CD4-positive, alpha-beta T cell (primary cell): ENCODE measurements at regions not wholly inside any gene's neighbourhood (a gene's known extent, or its start where the extent isn't known, plus 50 kb on each side); places are given as distances from the start of the nearest gene placed in this dataset.

Experiments
- ATAC-seq: fragments of 200-7000 bp; cut with Tn5 transposase; one replicate; pipeline ENCODE4 v1.10.0; 2022; ENCODE audit warnings: mild to moderate bottlenecking; ENCODE audit not compliant: poor library complexity
- CTCF ChIA-PET: fragments of 350-600 bp; sonication (Branson Sonifier 250); formaldehyde crosslinking; loops from one replicate; lab custom pipeline; 2021; ENCODE audit warnings: antibody characterized with exemption, inconsistent platforms; lab: Charles Lee
- POLR2A ChIA-PET: fragments of 350-600 bp; sonication (Branson Sonifier 250); formaldehyde crosslinking; loops from one replicate; lab custom pipeline; 2021; ENCODE audit warnings: antibody characterized with exemption, inconsistent platforms; lab: Charles Lee
- DNase-seq, 14 experiments: peaks; one replicate each; pipeline ENCODE4 v3.0.0-alpha.2; 2013 to 2020; ENCODE audit warnings: mixed read lengths in 2 of 14
- H3K27ac ChIP-seq, 2 donors: one replicate each; pipeline versions ENCODE4 v1.5.1 to v1.7.0; 2013; ENCODE audit warnings: low read length in 2 of 2, low read depth in 1 of 2, mild to moderate bottlenecking in 1 of 2
- H3K27me3 ChIP-seq, 2 experiments: 1 replicate in 1 of 2; 2 replicates in 1 of 2; pipeline versions ENCODE4 v1.6.1 to v1.7.0; 2013; ENCODE audit warnings: low read length in 2 of 2, control low read depth in 1 of 2, mild to moderate bottlenecking in 1 of 2, moderate library complexity in 1 of 2; ENCODE audit not compliant: insufficient read depth in 2 of 2, control insufficient read depth in 1 of 2
- H3K36me3 ChIP-seq: one replicate; pipeline ENCODE4 v1.6.1; 2013; ENCODE audit warnings: low read length, control low read depth; ENCODE audit not compliant: insufficient read depth
- H3K4me1 ChIP-seq: one replicate; pipeline ENCODE4 v1.6.1; 2013; ENCODE audit warnings: low read length, control low read depth; ENCODE audit not compliant: insufficient read depth
- H3K4me3 ChIP-seq: one replicate; pipeline ENCODE4 v1.5.1; 2013; ENCODE audit warnings: mild to moderate bottlenecking, low read length, moderate library complexity
- H3K9me3 ChIP-seq, 2 experiments: 1 replicate in 1 of 2; 2 replicates in 1 of 2; pipeline versions ENCODE4 v1.6.1 to v1.7.0; 2013; ENCODE audit warnings: low read length in 2 of 2, mild to moderate bottlenecking in 2 of 2, control low read depth in 1 of 2, moderate library complexity in 1 of 2; ENCODE audit not compliant: control insufficient read depth in 1 of 2, insufficient read depth in 1 of 2
- H3K27ac Mint-ChIP-seq: one replicate; pipeline ENCODE4 v1.8.0; 2020; ENCODE audit warnings: mixed read lengths
- H3K27me3 Mint-ChIP-seq: one replicate; pipeline ENCODE4 v1.8.0; 2021; ENCODE audit warnings: mixed read lengths
- H3K36me3 Mint-ChIP-seq: one replicate; pipeline ENCODE4 v1.8.0; 2021; ENCODE audit warnings: low read depth, mixed read lengths
- H3K4me1 Mint-ChIP-seq: one replicate; pipeline ENCODE4 v1.8.0; 2021; ENCODE audit warnings: low read depth, mixed read lengths
- H3K4me3 Mint-ChIP-seq: one replicate; pipeline ENCODE4 v1.8.0; 2020; ENCODE audit warnings: mild to moderate bottlenecking, mixed read lengths
- H3K9me3 Mint-ChIP-seq: one replicate; pipeline ENCODE4 v1.8.0; 2020; ENCODE audit warnings: mixed read lengths
- intact Hi-C, 2 experiments: fragments of 100-400 bp; cut with DNase I in 1 of 2; cut with micrococcal nuclease in 1 of 2; formaldehyde crosslinking; loops; one replicate each; pipeline versions ENCODE4 v1.15.1 to v1.9.0; 2023 to 2025; cut with DNase I, micrococcal nuclease
- TF ChIP-seq, protein P1 (sequence below): fragments of 200-600 bp; IDR thresholded peaks from one replicate; pipeline ENCODE4 v1.8.0; 2022; ENCODE audit warnings: antibody characterized with exemption, mild to moderate bottlenecking

DNA sequence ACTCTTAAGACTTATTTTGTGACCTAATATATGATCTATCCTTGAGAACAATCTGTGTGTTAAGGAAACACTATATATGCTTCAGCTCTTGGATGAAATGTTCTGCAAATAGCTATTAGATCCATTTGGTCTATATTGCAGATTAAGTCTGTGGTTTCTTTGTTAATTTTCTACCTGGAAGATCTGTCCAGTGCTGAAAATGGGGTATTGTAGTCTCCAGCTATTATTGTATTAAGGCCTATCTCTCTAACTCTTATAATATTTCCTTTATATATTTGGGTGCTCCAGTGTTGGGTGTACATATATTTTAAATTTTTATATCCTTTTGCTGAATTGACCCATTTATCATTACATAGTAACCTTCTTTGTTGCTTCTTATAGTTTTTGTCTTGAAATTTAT lies 992.7 kb upstream of the CDH2 start:
- Mint-ChIP-seq H3K36me3 (no peaks in the 10 kb centered on the region), H3K4me3 (no peak overlapping the region), H3K27me3 (no peaks in the 10 kb centered on the region), H3K9me3 (peaks cover 22% of the 10 kb centered on the region), H3K4me1 (no peaks in the 10 kb centered on the region), H3K27ac (no peak overlapping the region)
- no peak overlapping the region for H3K4me3 ChIP-seq
- H3K9me3 ChIP-seq, result no peaks in the 10 kb centered on the region
- H3K36me3 ChIP-seq, result no peaks in the 10 kb centered on the region
- ATAC-seq (no peak), DNase-seq (no peak)
- intact Hi-C loops, result no loop called here
- no peaks in the 10 kb centered on the region for H3K27me3 ChIP-seq
- ChIA-PET CTCF (no interaction called here), POLR2A (no interaction called here)
- H3K27ac ChIP-seq, result no peak overlapping the region
- no peaks in the 10 kb centered on the region for H3K4me1 ChIP-seq
- TF ChIP-seq, protein P1, sequence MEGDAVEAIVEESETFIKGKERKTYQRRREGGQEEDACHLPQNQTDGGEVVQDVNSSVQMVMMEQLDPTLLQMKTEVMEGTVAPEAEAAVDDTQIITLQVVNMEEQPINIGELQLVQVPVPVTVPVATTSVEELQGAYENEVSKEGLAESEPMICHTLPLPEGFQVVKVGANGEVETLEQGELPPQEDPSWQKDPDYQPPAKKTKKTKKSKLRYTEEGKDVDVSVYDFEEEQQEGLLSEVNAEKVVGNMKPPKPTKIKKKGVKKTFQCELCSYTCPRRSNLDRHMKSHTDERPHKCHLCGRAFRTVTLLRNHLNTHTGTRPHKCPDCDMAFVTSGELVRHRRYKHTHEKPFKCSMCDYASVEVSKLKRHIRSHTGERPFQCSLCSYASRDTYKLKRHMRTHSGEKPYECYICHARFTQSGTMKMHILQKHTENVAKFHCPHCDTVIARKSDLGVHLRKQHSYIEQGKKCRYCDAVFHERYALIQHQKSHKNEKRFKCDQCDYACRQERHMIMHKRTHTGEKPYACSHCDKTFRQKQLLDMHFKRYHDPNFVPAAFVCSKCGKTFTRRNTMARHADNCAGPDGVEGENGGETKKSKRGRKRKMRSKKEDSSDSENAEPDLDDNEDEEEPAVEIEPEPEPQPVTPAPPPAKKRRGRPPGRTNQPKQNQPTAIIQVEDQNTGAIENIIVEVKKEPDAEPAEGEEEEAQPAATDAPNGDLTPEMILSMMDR, result no peak

DNA sequence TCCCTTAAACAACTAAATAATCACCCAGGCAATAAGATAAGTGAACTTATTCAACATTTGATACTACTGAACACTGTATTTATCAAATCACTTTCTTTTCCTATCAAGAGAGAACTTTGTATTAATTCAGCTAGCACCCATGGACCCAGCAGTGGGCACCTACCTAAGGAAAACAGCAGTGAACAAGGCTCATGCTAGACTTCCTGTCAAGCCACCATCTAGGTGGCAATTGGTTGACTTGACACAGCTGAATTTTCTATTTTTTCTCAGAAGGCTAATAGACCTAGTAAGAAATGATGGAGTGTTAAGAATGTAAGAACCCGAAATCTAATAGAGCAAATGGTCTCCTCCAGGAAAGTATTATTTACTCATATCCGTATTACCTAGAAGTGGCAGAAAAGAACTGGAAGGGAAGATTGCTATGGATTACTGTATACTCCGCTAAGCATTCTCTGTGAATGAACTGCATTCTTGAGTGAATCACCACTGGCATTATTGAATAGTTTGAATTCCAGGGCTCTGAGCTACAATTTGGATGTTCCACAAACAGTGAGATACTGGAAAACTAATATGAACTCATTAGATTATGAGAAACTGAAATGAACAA lies 988.2 kb upstream of the CDH2 start:
- H3K27ac ChIP-seq, result no peak overlapping the region
- no peak for ATAC-seq
- no peaks in the 10 kb centered on the region for H3K27me3 Mint-ChIP-seq
- H3K4me1 Mint-ChIP-seq, result no peaks in the 10 kb centered on the region
- ChIA-PET CTCF (no interaction called here), POLR2A (no interaction called here)
- no peaks in the 10 kb centered on the region for H3K36me3 Mint-ChIP-seq
- H3K36me3 ChIP-seq, result no peaks in the 10 kb centered on the region
- TF ChIP-seq, protein P1, result no peak
- H3K27me3 ChIP-seq, result no peaks in the 10 kb centered on the region
- H3K9me3 Mint-ChIP-seq, result peaks cover 17% of the 10 kb centered on the region
- no peak overlapping the region for H3K4me3 ChIP-seq
- no peak for DNase-seq
- no peak overlapping the region for H3K27ac Mint-ChIP-seq
- H3K4me3 Mint-ChIP-seq, result no peak overlapping the region
- H3K9me3 ChIP-seq, result no peaks in the 10 kb centered on the region
- intact Hi-C loops, result no loop called here
- no peaks in the 10 kb centered on the region for H3K4me1 ChIP-seq

DNA sequence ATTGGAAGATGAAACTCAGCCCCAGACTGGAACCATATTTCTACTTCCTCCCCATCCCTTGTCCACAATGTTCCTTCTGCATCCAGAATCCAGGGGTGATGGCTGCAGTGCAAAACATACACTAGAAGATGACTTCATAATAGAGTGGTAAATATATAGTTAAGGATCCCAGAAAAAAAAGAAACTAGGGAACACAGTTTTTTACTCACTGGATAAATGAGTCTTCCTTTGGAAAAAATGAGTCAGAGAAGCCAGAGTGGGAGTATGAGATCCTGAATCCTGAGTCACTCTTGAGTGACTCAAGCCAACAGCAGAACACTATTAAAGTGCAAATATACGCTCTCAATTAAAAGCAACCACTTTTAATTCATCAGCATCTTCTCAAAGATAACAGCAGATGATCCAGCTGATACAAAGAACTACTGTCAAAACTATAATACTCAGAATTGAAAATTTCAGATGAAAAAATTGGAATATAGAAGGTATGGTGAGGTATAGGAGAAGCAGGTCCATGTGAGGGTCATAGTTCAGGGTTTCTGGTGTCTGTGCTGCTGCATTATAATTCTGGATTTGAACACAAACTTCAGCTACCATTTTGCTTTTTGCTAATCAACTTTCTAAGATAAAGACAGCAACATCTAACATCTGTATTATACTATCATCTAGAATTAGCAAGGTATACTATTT lies 987.2 kb upstream of the CDH2 start:
- Histone ChIP-seq H3K4me3 (no peak overlapping the region), H3K4me1 (no peaks in the 10 kb centered on the region), H3K27me3 (no peaks in the 10 kb centered on the region), H3K9me3 (no peaks in the 10 kb centered on the region), H3K27ac (no peak overlapping the region), H3K36me3 (no peaks in the 10 kb centered on the region)
- DNase-seq (no peak), ATAC-seq (no peak)
- no peak overlapping the region for H3K27ac Mint-ChIP-seq
- intact Hi-C loops, result no loop called here
- ChIA-PET POLR2A (no interaction called here), CTCF (no interaction called here)
- no peaks in the 10 kb centered on the region for H3K4me1 Mint-ChIP-seq
- no peak overlapping the region for H3K4me3 Mint-ChIP-seq
- TF ChIP-seq, protein P1, result no peak
- H3K36me3 Mint-ChIP-seq, result no peaks in the 10 kb centered on the region
- H3K27me3 Mint-ChIP-seq, result no peaks in the 10 kb centered on the region
- peaks cover 12% of the 10 kb centered on the region for H3K9me3 Mint-ChIP-seq
